CD4-positive, alpha-beta T cell treated with Interleukin-2 at 100 ng/mL for 4 hours (primary cell): ENCODE measurements at regions not wholly inside any gene's neighbourhood (a gene's known extent, or its start where the extent isn't known, plus 50 kb on each side); places are given as distances from the start of the nearest gene placed in this dataset.
A peak's percentile ranks its signal among the peaks of the same experiment; 100 is the strongest.

Experiments used
- DNase-seq: peaks from one replicate; pipeline ENCODE4 v3.0.0-alpha.2; 2020; ENCODE audit warnings: low spot score

DNA sequence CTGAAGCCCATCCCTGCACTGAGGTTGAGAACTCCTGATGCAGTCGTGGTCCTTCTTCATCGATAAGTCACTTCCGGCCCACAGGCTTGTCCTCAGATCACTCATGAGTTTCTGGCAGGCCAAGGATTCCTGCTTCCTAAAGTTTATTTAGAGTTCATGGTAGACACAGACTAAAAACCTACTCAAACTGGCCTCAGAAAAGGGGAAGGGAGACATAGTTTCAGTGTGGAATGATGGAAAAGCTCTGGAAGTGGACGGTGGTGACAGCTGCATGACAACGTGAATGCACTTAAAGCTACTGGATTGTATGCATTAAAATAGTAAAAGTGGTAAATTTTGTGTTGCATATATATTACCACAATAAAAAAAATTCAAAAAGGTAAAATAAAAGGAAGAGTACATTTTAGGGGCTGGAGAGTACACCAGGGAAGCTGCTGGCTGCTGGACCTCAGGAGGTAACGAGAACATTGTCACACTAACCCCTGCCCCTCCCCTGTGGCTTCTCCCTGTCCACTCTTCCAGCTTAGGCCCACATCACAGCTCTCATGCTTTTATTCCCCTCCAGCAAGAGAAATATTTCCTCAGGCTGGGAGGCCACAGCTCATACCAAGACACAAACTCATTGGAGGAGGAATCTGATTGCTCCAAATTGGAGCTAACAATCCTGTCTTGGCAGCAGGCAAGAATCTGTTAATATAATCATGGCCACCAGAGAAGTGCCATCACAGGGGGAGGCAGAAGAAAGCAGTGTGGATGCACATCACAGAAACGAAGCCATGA lies 741.0 kb downstream of the UQCRFS1 start:
- DNase-seq: no peak

DNA sequence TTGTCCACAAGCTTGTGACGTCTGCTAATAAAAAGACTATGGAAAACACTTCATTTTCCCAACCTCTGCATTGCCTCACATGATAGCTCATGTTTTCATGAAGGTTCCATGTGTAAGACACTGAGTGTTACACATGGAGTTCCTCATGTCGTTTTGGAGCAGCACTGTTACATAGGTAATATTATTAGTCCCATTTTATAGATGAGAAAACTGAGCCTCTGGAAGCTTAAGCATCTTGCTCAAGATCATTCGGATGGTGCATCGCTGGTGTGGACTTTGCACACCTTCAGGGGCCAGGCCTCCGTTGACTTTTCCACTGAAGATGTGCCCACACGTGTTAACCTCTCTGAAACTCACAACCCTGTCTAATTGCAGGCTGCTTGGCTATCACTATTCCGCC lies 743.4 kb downstream of the UQCRFS1 start:
- no peak for DNase-seq

- no peak for DNase-seq
Measured at GRCh38 chr19:28468701-28469459, 744.1 kb downstream of the UQCRFS1 start.

DNA sequence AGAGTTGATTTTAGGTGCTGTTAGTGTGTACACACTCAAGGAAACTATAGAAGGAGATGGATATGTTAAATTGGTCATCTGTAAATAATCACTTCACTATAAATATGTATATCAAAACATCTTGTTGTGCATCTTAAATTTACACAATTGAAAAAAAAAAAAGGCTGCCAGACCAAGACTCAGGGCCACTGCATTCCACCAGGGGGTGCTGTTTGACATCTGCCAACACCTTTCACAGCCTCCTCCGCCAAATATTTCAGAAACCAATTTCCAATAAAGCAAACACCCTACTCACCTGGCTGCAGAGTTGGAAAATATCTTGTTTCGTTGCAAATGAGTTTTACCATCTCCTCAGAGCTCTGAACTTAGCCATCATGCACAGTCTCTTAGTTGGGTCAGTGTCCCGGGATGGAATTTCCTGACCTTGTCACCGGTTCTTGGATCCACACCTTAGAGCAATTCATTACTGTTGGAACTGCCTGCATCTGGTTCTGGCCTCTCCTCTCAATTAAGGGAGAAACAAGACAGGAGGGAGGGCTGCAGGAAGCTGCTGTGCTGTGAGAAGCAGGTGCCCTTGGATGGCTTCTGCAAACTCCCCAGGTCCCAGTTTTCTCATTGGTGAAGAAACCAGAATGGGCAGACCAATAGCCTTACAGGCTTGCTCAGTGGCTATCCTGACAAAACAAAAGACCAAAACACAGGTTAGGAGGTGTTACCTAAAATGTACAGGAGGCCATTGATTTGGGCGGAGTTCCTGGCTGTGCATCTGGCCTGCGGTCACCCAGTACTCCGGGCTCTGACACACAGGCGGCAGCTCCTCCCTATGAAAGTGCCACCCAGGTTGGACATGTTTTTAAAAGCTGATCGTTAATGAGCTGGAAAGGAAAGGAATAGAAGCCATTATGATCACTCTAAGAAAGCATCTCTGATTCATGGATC lies 746.6 kb downstream of the UQCRFS1 start:
- DNase-seq: peak; percentile 37

DNA sequence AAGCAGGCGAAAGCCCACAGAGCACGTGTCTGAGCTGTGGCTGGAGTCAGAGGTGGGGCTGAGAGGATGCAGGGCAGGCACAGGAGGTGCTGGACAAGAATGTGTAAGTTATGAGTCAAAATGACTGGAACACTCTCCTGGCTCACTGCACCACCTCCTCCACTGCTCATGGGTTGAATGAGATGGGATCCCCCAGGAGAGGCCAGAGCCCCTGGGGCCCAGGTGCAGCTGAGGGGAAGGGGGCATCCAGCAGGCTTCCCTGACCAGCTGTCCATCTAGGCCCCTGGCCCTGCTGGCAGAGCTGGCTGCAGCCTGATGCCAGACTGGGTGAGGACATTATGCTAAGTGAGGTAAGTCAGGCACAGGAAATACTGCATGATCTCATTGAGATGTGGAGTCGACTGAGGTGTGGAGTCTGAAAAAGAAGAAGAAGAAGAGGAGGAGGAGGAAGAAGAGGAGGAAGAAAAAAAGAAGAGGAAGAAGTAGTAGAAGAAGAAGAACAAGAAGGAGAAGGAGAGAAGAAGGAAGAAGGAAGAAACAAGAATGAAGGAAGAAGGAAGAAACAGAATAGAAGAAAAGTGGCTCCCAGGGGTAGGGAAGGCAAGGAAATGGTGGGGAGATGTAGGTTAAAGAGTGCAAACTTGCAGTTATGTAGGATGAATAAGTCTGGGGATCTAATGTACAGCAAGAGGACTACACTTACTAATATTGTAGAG lies 747.4 kb downstream of the UQCRFS1 start:
- DNase-seq: no peak

DNA sequence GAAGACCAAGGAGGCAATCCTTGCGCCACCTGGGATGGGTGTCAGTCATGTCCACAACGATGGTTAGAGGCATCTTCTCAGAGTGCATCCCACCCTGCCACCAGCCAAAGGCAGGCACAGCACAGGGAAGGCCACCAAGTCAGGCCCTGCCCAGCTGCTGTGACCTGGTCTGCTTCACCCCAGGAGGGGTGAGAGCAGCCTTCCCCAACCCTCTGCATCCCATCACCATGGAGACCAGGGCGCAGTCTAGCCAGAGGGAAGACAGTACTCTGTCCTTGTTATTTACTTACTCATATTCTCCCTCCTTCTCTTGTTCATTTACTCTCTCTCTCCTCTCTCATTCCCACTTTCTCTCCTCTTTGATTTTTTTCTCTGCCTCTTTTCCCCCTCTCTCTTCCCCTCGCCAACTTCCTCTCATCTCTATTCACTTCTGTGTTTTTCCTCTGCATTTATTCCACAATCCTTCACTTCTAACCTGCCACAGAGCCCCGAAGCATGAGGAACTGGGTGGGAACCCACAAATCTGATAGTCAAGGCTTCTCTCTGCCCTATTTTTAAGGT lies 749.4 kb downstream of the UQCRFS1 start:
- no peak for DNase-seq

DNA sequence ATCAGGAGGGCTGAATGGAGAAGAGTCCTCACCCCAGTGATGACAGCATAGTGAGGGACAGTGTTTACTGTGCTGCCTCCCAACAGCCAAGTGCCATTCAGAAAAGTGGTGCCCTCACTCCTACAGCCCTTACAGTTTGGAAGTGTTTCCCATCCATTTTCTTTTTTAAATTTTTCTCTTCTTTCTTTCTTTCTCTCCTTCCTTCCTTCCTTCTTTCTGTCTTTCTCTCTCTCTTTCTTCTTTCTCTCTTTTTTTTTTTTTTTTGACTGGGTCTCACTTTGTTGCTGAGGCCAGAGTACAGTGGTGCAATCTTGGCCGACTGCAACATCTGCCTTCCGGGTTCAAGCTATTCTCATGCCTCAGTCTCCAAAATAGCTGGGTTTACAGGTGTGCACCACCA lies 755.3 kb downstream of the UQCRFS1 start:
- no peak for DNase-seq

- DNase-seq: no peak
Measured at GRCh38 chr19:28456708-28457320, 756.1 kb downstream of the UQCRFS1 start.

DNA sequence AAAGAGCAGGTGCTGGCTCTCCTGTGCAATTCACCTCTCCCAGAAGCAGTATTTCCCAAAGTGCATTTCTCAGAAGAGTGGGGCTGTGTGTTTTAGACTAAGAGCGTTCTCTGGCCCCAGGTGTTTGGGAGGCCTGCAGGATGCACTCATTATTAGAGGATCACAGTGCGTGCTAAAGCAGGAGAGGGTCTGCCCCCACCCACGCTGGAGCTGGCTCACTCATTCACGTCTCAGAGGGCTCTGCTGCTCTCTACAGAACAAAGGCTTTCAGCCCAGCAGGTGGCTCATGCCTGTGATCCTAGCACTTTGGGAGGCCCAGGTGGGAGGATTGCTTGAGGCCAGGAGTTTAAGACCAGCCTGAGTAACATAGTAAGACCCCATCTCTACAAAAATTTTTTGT lies 756.7 kb downstream of the UQCRFS1 start:
- DNase-seq: no peak

DNA sequence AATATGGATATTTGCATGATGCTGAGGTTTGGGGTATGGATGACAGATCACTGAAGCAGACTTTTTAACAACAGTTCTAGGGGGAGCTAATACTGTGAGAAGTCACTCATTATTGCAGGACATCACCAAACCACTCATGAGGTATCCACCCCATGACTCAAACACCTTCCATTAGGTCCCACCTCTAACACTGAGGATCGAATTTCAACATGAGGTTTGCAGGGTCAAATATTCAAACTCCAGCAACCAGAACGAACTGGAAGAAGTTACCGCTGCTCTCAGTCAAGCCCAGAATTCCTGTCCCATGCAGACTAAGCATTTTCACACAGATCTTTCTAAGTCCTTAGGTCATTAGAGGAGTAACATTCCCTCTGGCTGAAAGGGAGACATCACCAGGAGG lies 758.9 kb downstream of the UQCRFS1 start:
- DNase-seq: no peak

DNA sequence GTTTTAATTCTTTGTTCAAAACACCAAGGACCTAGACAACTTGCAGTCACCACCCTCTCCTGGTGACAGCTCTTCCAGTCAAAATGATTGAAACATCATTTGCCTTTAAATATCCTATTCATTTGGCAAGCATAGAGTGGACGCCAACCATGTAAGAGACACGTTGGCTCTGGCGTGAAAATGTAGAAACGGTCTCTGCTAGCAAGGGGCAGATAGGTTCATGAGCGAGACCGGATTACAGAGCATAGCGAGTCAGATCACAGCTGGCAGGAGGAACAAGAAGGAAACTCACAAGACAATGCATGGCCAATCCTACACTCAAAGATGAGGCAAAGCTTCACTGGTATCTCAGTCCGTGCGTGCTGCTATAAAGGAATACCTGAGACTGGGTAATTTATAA lies 759.5 kb downstream of the UQCRFS1 start:
- DNase-seq: no peak

DNA sequence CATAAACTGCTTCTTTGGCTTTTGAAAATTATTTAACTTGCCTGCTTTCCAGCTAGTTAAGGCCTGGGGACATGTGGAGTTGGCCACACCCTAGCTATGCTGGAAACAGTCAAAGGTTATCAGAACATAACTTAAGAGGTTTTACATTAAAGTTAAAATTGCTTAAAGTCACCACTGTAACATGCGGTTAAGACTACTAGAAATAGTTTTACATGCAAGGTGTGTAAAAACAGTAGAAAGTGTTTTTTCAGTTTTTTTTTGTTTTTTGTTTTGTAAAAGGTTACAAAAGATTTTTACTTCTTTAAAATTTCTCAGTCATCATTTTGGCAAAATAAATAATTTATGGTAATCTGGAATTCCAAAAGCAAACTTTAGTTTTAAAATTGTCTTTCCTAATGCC lies 763.1 kb downstream of the UQCRFS1 start:
- no peak for DNase-seq

DNA sequence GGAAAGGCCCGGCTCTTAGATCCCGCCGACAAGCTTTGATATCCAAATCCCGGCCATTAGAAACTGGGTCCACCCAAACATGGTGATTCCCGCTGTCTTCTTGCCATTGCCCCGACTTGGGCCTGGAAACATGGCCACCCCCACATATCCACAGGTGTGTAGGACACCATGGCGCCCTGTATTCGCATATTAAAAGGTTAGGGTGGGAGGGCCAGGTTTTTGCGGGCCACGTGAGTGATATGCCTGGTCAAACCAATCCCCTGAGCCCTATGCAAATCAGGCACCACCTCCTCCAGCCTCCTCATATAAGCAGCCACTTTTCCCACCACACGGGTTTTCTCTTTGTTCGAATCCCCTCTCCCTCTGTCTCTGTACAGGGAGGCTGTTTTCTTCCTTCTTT lies 766.4 kb downstream of the UQCRFS1 start:
- DNase-seq: no peak

DNA sequence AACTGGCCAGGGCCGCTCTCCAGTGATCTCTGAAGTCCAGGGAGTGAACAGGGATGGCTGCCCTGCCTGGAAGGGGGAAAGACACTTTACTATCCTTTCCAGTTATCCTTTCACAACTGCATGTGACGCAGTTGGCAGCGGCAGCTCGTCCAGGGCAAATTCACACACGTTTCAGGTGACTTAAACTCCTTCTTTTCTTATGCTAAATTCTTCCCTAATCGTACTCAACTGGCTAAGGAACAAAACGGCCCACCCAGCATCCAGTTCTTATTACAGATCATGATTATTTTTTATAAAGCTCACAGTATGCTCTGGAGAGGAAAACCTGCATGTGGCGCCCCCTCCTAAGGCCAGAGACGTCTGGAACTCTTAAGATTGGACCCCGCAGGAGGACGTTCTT lies 767.1 kb downstream of the UQCRFS1 start:
- DNase-seq: no peak

DNA sequence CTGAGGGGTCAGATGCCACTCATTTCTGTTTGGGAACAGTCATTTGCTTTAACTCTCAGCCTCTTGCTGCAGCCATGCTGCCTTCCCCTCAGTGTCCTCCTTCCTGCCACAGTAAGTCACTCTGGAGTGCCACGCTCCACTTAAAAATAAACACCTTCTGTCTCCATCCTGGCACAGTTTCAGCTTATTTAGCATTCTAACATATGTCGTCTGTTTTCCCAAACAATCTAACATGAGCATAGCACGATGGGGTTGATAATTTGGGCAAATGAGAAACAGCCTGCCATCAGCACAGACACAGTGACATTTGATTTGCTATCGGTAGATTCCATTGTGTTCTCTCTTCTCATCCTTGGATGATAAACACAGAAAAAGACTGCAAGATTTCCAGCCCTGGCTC lies 768.6 kb downstream of the UQCRFS1 start:
- no peak for DNase-seq

GRCh38 chr19:28443361-28443760 lies 769.6 kb downstream of the UQCRFS1 start:
- no peak for DNase-seq

DNA sequence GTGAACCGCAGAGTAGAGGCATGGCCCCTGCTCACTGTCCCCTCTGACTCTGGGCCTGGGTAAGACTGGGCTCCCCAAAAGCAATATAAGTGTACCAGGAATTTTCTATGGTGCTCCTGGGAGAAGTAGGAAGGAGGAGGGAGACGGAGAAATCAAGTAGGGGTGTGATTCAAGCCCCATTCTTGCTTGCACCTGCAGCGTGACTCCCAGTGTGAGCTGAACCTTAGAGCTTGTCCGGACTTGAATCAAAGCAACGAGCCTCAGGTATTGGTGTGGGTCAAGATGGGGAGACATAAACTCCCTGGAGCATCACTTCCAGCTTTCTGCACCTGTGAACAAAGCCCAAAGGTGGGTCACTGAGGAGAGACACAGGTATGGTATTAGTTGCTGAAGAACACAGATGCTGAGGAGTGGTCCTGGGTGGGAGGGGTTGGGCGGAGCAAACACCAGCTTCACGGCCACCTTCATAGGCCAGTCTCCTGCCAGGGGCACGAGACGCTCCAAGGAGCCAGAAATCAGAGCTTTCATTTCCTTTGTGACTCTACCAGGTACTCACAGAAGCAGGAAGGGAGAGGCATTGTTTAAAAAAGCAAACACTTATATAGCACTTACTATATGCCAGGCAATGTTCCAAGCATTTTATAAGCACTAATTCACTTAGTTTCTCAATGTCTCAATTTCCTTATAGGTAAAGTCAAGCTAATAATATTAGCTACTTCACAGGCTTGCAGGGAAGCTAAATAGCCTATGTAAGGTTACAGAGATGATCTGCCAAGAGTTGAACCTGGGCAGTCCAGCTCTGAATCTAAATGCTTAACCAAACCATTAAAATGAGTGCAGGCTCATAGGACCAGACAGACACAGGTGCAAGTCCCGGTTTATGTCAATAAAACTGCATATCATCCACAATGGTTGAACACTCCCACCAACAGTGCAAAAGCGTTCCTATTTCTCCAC lies 775.3 kb downstream of the UQCRFS1 start:
- DNase-seq: no peak

DNA sequence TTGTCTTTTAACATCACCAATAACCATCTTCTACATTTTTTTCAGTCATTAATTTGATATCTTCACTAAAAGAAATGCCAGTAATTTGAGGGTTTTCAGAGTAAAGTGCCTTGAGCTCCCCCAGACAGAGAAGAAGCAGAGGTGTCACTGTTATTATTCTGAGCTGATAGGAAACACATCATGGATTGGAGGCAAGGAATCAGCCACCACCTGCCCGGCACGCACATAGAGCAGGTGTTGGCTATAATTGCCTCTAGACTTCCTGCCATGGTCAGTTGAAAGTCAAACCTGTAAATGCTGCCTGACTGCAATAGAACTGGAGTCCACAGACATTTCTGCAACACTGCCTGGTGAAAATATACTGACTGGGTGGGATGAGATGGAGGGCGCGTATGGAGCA lies 776.6 kb downstream of the UQCRFS1 start:
- DNase-seq: no peak

GRCh38 chr19:28435551-28436271 lies 777.2 kb downstream of the UQCRFS1 start:
- DNase-seq: no peak
